ENCODE measurements at regions not wholly inside any gene's neighbourhood (a gene's known extent, or its start where the extent isn't known, plus 50 kb on each side); places are given as distances from the start of the nearest gene placed in this dataset.

- H3K36me3 ChIP-seq (ENCODE audit: control insufficient read depth in 4 of 4, insufficient read depth in 4 of 4, low read length in 4 of 4) = no peaks in the 10 kb centered on the region
- H3K4me3 ChIP-seq = no peak overlapping the region
- no peaks in the 10 kb centered on the region for H3K27me3 ChIP-seq (ENCODE audit: control insufficient read depth in 3 of 3, insufficient read depth in 3 of 3, low read length in 2 of 3)
- H3K9ac ChIP-seq (ENCODE audit: insufficient read depth in 1 of 2, low read length in 2 of 2) = no peak overlapping the region
- H3K4me1 ChIP-seq (ENCODE audit: control insufficient read depth in 5 of 5, insufficient read depth in 5 of 5, low read length in 5 of 5) = peaks cover 0 to 28% (median 11%) of the 10 kb centered on the region in 5 donors
- H3K9me3 ChIP-seq (ENCODE audit: control insufficient read depth in 4 of 4, insufficient read depth in 3 of 4, low read length in 3 of 4) = peaks cover 0 to 1% (median 0%) of the 10 kb centered on the region in 4 donors
- no peak overlapping the region for H3K27ac ChIP-seq (ENCODE audit: low read depth in 1 of 2, low read length in 1 of 2)
- TF ChIP-seq CTCF (IDR thresholded peaks at IDR 0.05; ENCODE audit: control extremely low read depth, extremely low read depth) = no peak
- DNase-seq (peak; percentile 26 to 74 (median 68)), ATAC-seq (ENCODE audit: insufficient read depth, low FRiP score) (no peak)
Measured at GRCh38 chr1:184189361-184189760, 137.8 kb downstream of the TSEN15 start.

DNA sequence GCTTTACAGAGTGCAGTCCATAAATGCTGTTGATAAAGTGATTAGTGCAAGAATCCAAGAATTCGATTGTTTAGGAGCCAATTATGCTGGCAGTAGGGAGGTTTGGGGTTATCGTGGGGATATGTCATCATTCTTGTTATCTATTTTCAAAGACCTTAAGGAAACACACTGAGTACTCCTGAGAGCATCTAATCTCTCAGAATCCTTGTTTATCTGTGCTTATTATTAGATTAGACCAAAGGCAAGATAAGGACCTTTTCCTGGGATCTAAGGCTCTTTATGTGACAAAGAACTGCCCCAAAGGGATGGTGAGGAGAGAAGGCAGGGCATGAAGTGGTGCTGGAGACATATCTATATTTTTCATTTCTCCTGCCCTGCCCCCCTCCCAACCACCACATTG, 139.1 kb downstream of the TSEN15 start:
- no peak overlapping the region for H3K27ac ChIP-seq (ENCODE audit: low read depth in 1 of 2, low read length in 1 of 2)
- WGBS, 2 donors = 72 to 82% methylated on average over 2 of the region's 2 CpGs

DNA sequence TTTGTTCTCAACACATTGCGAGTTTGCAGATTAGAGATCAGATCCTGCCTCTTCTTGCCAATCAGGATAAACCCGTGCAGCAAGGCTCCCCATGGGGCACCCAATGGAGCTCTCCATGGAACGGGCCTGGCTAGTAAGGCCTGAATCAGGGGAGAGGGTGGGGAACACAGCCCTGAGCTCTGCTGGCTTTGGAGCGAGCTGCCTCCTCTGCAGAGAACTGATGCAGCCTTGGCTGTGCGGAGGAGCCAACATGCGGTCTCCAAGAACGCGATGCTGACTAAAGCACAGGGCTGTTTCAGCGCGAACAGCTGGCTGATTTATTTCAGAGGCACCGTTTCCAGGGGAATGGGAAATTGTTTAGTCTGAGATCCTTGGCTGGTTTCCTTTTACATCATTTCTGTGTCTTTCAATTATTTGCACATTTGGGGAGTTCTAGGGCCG, 139.7 kb downstream of the TSEN15 start:
- no peak overlapping the region for H3K27ac ChIP-seq (ENCODE audit: low read depth in 1 of 2, low read length in 1 of 2)
- TF ChIP-seq CTCF (IDR thresholded peaks at IDR 0.05; ENCODE audit: control extremely low read depth, extremely low read depth) = no peak
- no peak overlapping the region for H3K4me3 ChIP-seq
- H3K27me3 ChIP-seq (ENCODE audit: control insufficient read depth in 3 of 3, insufficient read depth in 3 of 3, low read length in 2 of 3) = no peaks in the 10 kb centered on the region
- ATAC-seq (ENCODE audit: insufficient read depth, low FRiP score) = peak; percentile 65
- H3K4me1 ChIP-seq (ENCODE audit: control insufficient read depth in 5 of 5, insufficient read depth in 5 of 5, low read length in 5 of 5) = peaks cover 0 to 31% (median 11%) of the 10 kb centered on the region in 5 donors
- H3K9ac ChIP-seq (ENCODE audit: insufficient read depth in 1 of 2, low read length in 2 of 2) = no peak overlapping the region
- 53 to 60% methylated on average over 12 of the region's 12 CpGs for WGBS, 2 donors
- H3K9me3 ChIP-seq (ENCODE audit: control insufficient read depth in 4 of 4, insufficient read depth in 3 of 4, low read length in 3 of 4) = peaks cover 0 to 1% (median 0%) of the 10 kb centered on the region in 4 donors
- peak; percentile 91 to 97 (median 97) for DNase-seq
- no peaks in the 10 kb centered on the region for H3K36me3 ChIP-seq (ENCODE audit: control insufficient read depth in 4 of 4, insufficient read depth in 4 of 4, low read length in 4 of 4)

More for the DNA sequence above, 139.1 kb downstream of the TSEN15 start:
- DNase-seq (no peak), ATAC-seq (ENCODE audit: insufficient read depth, low FRiP score) (no peak)
- Histone ChIP-seq H3K27me3 (ENCODE audit: control insufficient read depth in 3 of 3, insufficient read depth in 3 of 3, low read length in 2 of 3) (no peaks in the 10 kb centered on the region), H3K36me3 (ENCODE audit: control insufficient read depth in 4 of 4, insufficient read depth in 4 of 4, low read length in 4 of 4) (no peaks in the 10 kb centered on the region), H3K9me3 (ENCODE audit: control insufficient read depth in 4 of 4, insufficient read depth in 3 of 4, low read length in 3 of 4) (peaks cover 0 to 1% (median 0%) of the 10 kb centered on the region in 4 donors), H3K4me1 (ENCODE audit: control insufficient read depth in 5 of 5, insufficient read depth in 5 of 5, low read length in 5 of 5) (peaks cover 0 to 31% (median 11%) of the 10 kb centered on the region in 5 donors), H3K4me3 (no peak overlapping the region), H3K9ac (ENCODE audit: insufficient read depth in 1 of 2, low read length in 2 of 2) (no peak overlapping the region)
- no peak for TF ChIP-seq CTCF (IDR thresholded peaks at IDR 0.05; ENCODE audit: control extremely low read depth, extremely low read depth)

- Histone ChIP-seq H3K4me1 (ENCODE audit: control insufficient read depth in 5 of 5, insufficient read depth in 5 of 5, low read length in 5 of 5) (peaks cover 0 to 31% (median 6%) of the 10 kb centered on the region in 5 donors), H3K9ac (ENCODE audit: insufficient read depth in 1 of 2, low read length in 2 of 2) (no peak overlapping the region), H3K9me3 (ENCODE audit: control insufficient read depth in 4 of 4, insufficient read depth in 3 of 4, low read length in 3 of 4) (no peaks in the 10 kb centered on the region), H3K36me3 (ENCODE audit: control insufficient read depth in 4 of 4, insufficient read depth in 4 of 4, low read length in 4 of 4) (no peaks in the 10 kb centered on the region), H3K4me3 (no peak overlapping the region), H3K27me3 (ENCODE audit: control insufficient read depth in 3 of 3, insufficient read depth in 3 of 3, low read length in 2 of 3) (no peaks in the 10 kb centered on the region), H3K27ac (ENCODE audit: low read depth in 1 of 2, low read length in 1 of 2) (no peak overlapping the region)
- no peak for DNase-seq
- 85 to 91% methylated on average over 1 of the region's 1 CpG for WGBS, 2 donors
- no peak for ATAC-seq (ENCODE audit: insufficient read depth, low FRiP score)
- TF ChIP-seq CTCF (IDR thresholded peaks at IDR 0.05; ENCODE audit: control extremely low read depth, extremely low read depth) = no peak
Measured at GRCh38 chr1:184192796-184193195, 141.3 kb downstream of the TSEN15 start.
